Ecto neural progenitor cell (in vitro differentiated cells): ENCODE measurements at regions not wholly inside any gene's neighbourhood (a gene's known extent, or its start where the extent isn't known, plus 50 kb on each side); places are given as distances from the start of the nearest gene placed in this dataset.

Experiments
- DNase-seq: peaks from one replicate; pipeline ENCODE4 v3.0.0-alpha.2; 2018; ENCODE audit warnings: low spot score

DNA sequence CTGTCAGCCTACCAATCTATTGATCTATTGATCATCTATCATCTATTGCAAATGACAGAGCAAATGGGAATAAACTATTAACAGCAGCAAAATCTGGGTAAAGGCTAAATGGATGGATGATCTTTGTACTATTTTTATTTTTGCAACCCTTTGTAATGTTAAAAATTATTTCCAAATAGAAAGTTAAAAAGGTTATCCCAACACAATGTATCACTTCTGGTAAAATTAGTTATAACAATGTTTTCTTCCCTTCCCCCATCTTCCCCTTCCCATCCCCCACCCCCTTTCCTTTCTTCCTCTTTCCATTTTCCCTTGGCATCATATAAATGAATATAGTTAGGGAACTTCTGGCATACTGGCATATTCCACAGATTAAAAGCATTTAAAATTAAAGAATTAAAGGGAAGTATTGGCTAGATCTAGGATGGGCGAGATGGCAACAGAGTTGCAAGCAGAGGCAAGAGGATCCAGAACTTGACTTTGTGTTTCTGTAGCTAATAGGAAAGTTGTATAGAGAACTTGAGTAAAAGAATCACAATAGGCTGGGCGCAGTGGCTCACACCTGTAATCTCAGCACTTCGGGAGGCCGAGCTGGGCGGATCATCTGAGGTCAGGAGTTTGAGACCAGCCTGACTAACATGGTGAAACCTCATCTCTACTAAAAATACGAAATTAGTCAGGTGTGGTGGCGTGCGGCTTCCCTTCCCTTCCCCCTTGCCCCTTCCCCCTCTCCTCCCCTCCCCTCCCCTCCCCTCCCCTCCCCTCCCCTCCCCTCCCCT, 66.6 kb upstream of the TAF11L2 start:
- DNase-seq, result no peak

DNA sequence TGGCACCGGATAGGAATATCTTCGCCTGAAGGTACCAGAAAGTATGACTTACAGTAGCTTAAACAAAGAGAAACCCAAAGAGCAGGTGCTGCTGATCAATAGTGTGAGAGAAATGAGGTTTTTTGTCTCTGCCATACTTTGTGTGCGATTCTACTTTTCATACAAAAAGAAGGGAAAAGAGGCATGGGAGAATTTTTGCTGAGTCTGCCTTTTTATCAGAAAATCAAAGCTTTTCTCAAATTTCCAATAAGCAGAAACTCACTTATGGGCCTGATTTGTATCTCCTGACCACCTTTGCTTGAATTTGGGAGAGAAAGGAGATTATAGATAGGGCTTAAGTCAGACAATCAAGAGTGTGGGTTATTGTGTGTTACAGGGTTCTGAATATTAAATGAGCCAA, 65.5 kb upstream of the TAF11L2 start:
- no peak for DNase-seq

DNA sequence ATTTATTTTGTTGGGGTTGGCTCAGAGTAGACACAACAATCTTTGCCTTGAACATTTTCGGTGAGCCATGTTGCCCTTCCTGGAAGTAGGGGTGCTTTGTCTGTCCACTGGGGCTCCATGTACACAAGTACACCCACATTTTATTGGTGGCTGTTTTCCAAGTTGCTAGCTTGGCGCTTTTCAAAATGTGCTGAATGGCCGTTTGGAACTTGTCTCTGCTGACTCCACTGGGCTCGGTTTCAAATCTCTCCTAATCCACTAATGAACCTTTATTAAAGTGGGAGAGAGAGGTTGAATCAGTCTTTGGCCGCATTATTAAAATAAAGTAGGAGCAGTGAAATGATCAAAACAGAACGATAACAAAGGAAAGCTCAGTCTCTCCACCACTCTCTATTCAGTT, 64.6 kb upstream of the TAF11L2 start:
- no peak for DNase-seq

- DNase-seq, result no peak
These were observed 63.0 kb upstream of the TAF11L2 start for GRCh38 chr5:17434982-17435381.

- DNase-seq, result no peak
These were observed 61.7 kb upstream of the TAF11L2 start for GRCh38 chr5:17436350-17436749.

GRCh38 chr5:17436761-17437221, 61.2 kb upstream of the TAF11L2 start:
- DNase-seq, result no peak

GRCh38 chr5:17438027-17438426, 60.0 kb upstream of the TAF11L2 start:
- no peak for DNase-seq

DNA sequence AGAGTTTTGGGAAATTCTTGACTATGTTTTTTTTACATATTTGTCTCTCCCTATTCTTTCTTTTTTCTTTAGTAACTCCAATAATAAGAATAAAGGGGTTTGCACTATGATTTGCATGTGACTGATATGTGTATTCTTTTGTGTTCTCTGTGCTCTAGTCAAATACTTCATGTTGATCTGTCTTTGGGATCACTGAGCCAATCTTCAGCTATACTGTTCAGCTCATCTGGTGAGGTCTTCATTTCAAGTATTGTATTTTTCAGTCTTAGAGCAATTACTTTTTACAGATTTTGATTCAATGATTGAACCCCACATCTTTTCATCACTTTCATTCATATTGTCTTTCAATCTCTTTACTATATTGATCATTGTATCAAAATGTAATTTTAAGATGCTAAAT, 58.1 kb upstream of the TAF11L2 start:
- no peak for DNase-seq

GRCh38 chr5:17440766-17441165, 57.3 kb upstream of the TAF11L2 start:
- DNase-seq, result no peak

DNA sequence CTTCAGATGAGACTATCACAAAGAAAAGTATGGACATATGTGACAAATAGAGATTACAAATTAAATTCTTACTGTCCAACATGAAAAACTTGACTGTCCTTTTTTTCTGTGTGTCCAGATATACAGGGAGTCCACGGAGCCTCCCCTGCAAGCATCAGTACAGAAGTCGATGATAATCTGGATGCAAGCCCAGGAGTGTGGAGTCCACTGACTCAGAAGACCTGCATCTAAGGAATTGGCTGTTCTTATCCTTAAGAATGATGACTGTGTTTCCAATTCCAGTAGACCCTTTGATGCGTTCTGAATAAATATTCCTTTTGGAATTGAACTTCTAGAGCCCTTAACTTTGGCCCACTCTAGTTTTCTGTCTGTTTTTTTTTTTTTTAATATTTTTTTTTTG, 56.7 kb upstream of the TAF11L2 start:
- DNase-seq, result no peak

DNA sequence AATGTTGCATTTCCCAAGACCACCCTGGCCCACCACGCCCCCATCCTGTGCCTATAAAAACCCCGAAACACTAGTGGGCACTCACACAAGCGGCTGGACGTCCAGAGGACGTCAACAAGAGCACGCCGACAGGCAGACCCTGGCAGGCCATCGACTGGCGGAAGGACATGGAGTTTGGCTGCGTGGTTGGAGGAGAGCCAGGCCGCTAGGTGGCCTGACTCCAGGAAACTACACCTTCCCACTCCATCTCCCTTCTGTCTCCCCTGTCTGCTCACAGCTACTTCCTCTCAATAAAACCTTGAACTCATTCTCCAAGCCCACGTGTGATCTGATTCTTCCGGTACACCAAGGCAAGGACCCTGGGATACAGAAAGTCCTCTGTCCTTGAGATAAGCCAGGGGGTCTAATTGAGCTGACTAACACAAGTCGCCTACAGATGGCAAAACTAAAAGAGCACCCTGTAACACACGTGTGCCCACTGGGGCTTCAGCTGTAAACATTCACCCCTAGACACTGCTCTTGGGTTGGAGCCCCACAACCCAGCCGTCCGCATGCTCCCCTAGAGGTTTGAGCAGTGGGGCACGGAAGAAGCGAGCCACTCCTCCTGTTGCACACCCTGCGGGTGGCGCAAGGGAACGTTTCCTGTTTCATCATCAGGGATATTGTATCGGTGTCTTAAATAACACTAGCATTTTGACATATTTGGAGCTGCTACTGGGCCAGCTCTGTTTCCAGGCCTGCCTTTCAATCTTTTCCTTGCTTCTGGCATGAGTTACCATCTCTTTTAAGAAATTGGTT, 54.5 kb upstream of the TAF11L2 start:
- DNase-seq, result no peak

GRCh38 chr5:17444496-17444895, 53.5 kb upstream of the TAF11L2 start:
- no peak for DNase-seq

- no peak for DNase-seq
These were observed 52.8 kb upstream of the TAF11L2 start for GRCh38 chr5:17445185-17445584.
